ENCODE measurements at regions not wholly inside any gene's neighbourhood (a gene's known extent, or its start where the extent isn't known, plus 50 kb on each side); places are given as distances from the start of the nearest gene placed in this dataset.

DNA sequence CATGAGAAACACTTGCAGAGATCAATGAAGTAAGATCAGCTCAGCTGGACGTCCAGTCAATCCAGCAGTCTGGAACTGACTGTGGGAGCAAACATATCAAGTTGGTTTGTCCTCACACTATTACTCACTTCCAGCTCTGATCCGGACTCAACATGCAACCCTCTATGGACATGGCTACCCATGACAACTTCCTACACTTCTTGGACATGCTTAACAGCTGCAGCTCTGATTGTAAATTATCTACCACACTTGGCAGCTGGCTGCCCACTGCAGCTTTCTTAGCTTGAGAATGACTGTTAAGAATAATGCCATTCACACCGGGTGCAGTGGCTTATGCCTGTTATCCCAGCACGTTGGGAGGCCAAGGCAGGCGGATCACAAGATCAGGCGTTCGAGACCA lies 429.8 kb downstream of the EPHA4 start:
- DNase-seq, result no peak

DNA sequence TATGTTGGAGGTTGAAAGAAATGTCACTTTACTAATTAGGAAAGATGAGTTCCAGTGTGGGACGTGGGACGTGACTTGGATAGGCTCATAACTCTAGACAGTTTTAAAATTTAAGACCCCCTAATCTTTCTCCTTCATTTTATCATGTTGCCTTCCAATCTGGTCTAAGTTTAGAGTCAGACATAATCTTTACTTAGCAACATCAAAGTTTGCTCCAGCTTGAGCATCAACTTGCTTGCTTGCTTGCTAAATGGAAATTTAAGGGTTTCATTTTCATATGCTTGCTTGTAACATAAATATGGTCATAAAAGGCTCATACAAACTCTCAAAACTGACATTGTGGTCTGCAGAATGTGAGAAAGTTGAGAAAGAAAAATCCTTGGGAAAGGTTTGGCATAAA lies 428.9 kb downstream of the EPHA4 start:
- DNase-seq, result no peak

DNA sequence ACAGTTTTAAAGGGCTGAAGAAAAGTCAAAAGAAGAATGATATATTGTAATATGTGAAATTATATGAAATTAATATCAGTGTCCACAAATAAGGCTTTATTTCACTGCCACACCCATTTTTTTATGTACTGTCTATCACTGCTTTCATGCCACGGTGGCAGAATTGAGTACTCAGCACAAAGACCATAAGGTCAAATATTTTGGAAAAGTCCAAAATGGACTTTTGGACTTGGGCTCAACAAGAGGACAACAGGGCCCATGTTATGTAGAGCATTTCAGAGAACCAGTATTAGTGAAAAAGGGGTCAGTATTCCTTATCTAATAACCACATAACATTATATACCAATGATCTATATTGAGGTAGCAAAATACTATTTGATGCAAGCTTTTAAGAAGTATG lies 427.2 kb downstream of the EPHA4 start:
- DNase-seq, result no peak

DNA sequence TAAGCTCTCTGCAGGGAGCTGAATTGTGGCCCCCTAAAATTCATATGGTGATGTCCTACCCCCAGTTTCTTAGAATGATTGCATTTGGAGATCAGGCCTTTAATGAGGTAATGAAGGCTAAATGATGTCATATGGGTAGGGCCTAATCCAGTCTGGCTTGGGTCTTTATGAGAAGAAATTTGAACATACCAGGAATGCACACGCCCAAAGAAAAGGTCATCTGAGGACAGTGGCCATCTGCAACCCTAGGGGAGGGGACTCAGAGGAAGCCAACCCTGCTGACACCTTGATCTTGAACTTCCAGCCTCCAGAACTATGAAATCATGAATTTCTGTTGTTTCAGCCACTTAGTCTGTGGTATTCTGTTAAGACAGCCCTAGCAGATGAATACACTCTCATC lies 426.7 kb downstream of the EPHA4 start:
- DNase-seq, result no peak

DNA sequence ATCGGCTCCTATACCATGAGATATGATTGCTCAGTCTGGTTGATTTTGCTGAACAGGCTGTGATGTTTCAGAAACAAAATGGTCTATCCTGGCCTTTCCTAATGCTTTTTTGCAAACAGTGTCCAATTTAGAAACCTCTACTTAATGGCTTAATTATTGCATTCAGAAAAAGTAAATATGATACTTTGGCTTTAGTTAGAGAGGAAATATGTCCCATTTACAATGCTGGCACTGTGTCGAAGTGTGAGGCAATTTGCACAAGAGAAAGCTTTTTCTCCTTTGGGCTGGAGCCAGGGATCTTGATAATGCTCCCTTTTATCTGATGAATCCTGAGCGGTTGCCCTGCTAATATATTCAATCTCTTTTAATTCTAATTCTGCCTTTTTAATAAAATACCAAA lies 418.9 kb downstream of the EPHA4 start:
- DNase-seq, result no peak

DNA sequence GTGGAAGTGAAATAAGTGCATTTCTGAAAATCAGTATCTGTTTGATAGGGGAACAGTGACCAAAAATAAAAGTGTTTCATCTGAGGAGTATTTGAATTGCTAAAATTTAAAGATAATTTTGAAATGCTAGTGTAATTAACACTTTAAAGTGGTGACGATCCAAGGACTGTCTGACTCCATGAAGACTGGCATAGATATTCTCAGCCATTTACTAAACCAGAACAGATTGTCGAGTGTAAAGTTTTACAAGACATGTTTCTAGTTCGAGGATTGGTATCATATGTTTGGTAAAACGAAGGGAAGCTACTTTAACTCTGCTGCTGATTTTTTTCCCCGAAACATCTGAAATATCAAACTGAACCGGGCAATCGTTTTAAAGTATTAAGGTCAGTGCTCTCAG lies 417.9 kb downstream of the EPHA4 start:
- DNase-seq, result no peak

DNA sequence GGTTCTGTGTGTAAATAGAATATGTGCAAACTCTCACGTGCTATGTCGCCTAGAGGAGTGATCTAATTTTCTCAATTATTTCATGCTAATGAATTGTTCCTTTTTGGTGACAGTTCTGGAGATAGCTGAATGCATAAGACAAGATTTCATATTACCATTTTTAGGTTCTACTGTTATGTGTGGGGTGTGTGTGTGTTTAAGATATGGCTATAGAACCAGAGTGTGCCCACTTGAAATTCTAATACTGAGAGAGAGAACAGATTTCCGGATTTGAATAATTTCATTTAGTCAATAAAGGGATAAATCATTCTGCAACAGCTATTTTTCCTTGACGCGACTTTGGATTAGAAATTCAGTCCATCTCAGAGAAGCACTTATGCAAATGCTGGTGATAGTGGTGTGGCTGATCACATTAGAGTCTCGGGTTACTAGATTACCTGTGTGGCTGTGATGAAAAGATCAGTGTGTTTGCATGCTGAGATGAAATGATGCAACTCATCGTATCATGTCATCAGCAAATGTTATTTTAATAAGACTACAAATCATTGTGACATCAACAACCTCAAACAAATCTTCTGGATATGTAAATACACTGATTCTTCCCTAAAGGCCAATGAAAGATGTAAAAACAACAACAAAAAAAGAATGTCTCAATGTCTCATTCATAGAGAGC lies 415.9 kb downstream of the EPHA4 start:
- no peak for DNase-seq

DNA sequence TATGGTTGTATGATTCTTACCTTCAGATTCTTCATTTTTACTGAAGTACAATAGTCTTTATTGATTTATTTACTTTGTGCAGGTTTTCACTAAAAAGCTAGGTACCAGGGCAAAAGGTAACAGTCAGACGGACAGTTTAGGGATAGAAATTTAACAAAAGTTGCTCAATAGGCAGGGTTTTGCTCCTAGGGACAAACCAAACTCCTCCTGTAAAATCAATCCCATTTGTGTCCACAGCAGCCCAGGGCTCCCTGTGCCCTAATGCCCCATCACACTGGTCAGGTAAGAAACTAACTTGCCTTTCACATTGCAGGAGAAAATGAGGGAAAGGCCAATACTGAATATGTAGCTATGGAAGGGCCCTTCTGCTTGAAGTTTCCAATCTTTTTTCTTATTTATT lies 410.9 kb downstream of the EPHA4 start:
- DNase-seq, result no peak

DNA sequence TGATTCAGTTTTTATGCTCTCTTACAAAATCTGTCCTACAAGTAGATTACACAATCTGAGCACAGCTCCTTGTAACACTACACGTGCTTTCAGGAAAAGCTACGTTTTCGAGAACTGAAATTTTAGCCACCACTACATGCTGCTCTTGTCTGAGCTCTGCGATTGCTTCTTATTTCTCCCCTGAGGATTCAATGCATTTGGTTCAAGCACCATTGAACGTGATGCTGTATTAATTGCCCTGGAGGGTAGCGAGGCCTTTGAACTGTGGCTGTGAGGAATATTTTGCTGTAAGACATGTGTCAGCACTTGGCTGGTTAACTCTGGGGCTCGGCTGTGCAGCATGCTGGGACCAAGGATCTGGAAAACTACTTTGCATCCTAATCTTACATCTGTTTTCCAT lies 405.8 kb downstream of the EPHA4 start:
- no peak for DNase-seq

DNA sequence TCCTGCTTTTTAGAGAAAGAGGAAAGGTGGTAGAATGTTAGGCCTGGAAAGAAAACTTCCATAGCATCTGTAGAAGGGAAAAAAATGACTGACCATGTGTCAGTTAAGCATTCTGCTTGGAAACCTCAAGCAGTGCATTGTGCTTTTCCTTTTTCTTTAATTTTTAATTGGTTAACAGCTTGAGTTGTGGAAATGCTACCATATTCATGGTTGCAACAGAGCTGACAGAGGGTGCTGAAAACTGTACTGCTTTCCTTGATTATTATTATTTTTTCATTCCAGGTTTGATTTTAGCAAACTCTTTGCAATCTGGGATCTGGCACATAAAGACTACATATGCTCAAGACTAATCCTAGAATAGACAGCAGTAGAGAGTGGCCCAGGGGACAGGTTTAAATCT lies 404.5 kb downstream of the EPHA4 start:
- no peak for DNase-seq

DNA sequence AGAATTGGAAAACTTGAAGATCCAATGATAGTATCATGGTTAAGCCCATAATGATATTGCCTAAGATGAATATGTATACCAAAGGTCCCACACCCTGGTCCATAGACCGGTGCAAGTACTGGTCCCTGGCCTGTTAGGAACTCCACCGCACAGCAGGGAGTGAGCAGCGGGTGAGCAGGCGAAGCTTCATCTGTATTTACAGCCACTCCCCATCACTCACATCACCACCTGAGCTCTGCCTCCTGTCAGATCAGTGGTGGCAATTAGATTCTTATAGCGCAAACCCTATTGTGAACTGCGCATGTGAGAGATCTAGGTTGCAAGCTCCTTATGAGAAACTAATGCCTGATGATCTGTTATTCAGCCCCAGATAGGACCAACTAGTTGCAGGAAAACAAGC lies 402.4 kb downstream of the EPHA4 start:
- no peak for DNase-seq

DNA sequence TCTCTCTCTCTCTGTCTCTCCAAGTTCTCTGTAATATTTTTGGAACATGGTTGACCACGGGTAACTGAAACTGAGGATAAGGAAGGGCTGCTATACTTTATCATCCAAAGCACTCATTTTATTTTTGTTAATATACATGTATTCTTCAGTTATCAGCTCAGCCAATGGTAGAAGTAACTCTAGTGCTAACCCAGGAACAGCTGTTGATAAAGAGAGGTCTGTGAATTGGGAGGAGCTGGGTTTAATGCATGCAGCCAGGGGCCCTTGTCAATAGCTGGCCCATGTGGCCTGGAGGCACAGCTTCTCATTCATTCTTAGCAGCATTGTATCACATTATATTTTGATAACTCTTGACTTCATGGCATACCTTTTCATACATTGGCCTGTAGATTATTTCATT lies 401.6 kb downstream of the EPHA4 start:
- DNase-seq, result no peak

DNA sequence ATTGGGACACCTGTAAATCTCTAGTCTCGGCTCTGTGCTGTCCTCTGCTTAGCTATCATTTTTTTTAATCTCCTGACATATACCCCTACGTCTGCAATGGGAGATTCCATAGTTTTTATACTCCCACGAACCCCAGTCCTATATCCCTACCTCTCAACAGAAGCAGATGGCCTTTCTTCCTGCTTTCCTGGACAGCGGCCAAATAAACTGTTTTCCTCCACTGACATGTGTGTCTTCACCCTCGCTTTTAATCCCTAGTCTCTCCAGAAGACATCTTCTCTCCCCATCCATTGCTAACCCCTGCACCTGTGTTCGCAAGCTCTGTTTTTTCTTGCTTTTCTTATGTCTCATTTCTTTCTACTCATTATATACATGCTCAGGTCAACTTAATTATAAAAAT lies 395.4 kb downstream of the EPHA4 start:
- DNase-seq, result no peak

DNA sequence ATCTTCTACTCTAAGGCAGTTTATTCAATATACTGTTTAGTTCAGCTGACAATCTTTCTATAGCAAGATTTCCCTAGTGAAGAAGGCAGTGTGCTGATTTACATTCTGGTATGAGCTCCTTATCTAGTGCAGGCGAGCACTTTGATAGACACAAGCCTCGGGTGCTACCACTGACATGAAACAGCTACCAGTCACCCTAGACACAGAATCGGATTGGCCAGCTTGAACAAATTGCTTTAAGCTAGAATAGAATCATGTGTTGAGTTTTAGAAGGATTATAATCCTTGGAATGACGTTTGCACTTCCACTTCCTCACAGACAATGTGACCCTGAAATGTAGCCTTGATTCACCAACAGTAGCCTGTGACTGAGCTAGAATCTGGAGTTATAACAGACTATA lies 394.0 kb downstream of the EPHA4 start:
- DNase-seq, result no peak

DNA sequence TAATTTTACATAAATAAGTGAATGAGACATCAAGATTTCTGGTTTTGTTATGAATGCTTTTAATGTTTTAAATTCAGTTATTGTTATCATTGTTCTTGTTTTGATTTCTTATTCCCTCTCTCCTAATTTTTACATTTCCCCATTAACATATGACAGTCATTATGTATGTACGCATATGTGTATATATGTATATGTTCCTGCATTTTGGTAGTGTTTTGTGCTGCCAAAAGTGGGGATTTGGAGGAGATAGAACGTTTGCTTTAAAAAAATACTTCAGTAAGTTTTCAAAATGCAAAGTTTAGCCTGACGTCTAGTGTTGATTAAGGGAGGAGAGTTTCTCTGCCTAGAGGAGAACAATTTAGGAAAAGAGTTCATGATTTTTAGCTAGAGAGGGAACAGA lies 385.2 kb downstream of the EPHA4 start:
- DNase-seq, result no peak

DNA sequence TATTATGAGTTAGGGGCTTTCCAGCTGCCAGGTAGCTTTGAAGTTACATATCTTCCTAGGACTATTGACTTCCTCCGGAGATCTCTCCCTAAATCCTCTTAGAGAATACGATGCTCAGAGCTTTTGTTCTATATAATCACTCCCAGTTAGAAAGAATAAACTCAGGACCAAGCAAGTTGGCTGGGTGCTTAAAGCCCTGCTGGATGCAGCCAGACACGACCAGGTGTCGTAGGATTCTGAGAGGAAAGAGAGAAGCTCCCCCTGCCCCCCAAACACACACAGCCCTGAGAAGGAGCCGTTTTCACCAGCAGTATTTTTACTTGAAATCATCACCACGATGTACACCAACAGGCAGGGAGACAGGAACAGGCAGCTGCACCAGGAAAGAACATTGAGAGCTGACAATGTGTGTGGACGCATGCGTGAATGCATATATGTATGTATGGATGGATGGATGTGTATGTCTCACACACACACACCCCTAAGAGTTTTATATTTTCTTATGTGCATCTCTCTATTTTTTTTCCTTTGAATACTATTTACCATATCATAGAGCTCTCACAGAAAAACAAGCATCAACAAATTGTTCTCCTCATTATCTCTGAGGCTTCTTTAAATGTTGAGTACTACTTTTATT lies 382.6 kb downstream of the EPHA4 start:
- DNase-seq, result no peak

DNA sequence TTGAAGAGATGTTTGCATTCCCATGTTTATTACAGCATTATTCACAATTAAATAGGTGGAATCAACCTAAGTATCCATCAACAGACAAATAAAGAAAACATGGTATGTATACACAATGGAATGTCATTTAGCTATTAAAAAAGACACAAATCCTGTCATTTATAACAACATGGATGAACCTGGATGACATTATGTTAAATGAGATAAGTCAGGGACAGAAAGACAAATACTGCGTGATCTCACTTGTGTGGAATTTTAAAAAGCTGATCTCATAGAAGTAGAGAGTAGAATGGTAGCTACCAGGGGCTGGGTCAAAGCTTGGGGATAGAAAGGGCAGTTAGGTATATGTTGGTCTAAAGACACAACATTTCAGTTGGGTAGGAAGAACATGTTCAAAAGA lies 376.3 kb downstream of the EPHA4 start:
- no peak for DNase-seq

DNA sequence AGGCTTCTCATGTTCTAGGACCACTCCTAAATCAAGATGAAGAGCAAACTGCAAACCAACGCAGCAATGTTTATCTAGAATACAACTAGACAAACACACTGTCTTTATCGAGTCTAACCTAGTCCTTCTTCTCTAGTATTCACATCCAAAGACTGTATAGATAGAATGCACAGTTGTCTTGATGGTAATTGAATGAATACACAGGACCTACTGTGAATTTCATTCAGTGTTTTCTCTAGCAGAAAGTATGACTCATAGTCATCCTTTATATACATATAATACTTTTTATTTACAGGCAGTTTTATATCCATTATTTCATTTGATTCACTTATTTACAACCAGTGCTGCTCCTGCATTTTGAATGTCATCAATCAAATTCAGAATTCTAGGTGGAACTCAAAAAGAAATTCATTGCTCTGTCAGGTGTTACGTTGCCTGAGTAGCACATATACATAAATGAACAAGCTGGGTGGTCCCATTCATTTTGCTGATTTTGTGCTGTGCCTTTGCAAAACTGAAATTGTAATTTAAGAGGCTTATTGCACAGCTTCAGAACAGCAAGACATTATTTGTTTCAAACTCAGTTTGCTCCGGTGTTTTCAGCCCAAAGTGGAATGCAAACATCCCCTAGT lies 374.8 kb downstream of the EPHA4 start:
- no peak for DNase-seq

DNA sequence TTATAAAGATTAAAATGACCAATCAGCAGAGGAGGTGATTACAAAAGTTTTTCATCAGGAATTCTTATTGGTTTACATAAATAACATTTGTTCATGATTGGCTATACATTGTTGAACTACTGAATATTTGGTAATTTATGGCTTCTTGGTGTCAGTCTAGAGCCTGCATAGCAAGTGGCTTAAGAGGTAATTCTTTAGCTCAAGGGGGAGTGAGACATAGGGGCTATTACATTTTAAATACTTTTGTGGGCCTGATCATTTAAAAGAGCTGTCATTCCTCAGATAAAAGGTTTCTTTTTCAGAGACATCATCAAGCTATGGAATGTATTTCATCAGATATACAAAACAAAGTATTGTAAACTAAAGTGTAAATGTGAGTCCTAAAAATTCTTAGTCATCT lies 373.8 kb downstream of the EPHA4 start:
- no peak for DNase-seq

DNA sequence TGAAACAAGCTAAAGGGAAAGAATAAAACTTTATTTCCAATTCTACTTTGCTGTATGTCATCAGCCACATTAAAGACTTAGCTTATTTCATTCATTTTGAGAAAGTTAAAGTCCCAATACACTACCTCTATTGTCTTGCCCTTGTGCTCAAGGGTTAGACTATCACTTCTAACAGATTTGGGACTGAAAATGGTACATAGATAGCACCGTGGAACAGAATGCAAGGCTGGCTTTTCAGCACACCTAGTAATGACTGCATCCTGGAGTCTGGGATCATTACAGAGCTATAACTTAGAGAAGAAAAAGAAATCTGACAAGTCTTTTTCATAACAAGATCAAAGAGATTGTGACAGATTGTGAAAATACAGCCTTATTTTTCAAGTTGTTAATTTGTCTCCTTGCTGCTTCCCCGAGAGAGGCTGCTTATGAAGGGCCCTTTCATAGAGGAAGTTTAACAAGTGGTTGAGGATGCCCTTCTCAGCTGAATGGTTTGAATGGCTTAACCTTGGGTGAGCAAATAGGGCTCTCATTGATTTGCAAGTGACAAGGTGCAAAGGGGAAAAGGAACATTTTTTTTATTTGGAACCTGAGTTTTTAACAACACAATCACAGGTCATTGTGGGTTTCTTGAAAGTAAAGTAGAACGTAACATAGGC lies 371.8 kb downstream of the EPHA4 start:
- no peak for DNase-seq

DNA sequence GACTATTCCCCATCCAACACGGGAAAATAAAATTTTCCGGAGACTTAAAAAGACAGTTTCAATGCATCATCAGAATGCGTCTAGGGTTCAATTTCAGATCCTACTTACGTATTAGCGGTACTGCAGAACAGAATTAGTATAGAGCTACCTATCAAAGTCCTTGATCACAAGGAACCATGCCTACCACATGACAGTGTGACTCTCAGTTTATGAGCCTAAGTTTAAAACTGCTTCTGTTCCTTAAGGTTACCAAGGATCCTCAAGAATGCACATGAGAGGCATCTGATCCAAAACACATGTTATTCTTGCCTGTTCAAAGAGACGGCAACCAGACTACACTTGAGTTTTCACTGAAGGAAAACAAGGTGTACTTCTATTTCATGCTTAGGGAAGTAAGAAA lies 369.7 kb downstream of the EPHA4 start:
- DNase-seq, result no peak

DNA sequence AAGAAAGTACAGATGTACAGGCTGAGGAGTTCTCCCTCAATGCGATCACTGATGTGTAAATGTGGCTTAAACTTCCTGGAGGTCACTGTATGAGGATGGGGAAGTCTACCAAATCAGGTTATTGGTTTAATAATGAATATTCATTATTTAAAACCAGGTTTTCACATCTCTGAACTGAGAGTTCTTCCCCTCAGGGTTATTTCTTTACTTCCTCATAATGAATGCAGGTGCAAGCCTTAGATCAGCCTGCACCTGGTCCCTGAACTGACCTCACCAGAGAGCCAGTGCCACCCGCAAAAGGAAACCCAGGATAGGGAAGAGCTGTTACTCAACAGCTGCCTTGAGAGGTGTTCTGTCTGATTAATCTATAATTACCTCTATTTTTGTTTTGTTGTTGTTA lies 369.0 kb downstream of the EPHA4 start:
- DNase-seq, result no peak

DNA sequence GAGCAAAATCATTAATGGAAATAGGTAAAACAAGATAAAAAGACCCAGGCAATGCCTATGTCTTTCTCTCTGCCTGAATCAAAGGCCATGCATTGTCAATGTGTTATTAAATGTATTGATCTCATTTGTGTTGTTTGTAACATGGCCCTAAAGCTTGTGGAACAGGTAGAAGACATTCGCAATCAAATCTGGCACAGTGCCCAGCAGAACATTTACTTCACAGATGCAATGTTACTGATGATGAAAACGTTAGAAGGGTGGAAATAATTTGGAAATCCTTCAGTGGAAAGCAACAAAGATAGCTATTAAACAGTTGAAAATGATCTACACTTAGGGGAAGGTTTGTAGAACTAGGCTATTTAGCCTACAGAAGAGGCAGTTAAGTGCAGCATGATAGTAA lies 368.2 kb downstream of the EPHA4 start:
- DNase-seq, result peak; percentile 58

DNA sequence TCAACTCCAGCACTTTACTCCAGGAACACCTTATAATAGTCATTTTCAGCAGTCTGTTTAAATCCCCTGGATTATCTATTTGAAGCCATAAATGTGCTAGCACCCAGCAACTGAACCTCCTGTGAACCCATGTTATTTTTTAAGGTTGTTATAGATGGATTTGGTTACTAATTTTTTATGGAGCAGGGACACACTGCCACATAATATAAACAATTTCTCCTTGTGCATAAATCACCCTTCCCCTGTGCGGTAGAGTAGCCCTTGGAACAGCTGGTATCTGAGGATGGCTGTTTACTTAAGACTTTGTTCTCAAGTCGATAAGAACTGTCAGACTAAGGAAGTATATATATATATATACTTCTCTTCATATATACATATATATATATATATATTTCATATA lies 367.4 kb downstream of the EPHA4 start:
- peak; percentile 11 for DNase-seq

All from NCI-H187 treated with DMSO at 0.1 percent for 48 hours (cell line).